Gastroesophageal sphincter (tissue), 4 donors: ENCODE measurements at regions not wholly inside any gene's neighbourhood (a gene's known extent, or its start where the extent isn't known, plus 50 kb on each side); places are given as distances from the start of the nearest gene placed in this dataset.
"Not testable (repeated sequence)": the region's sequence is repeated elsewhere in the genome, so short reads cannot be mapped to it uniquely, and the experiment has no call there.

ENCODE experiments used
- ATAC-seq: fragments of 150-250 bp; one replicate; pipeline ENCODE4 v1.9.1; 2016; ENCODE audit warnings: mild to moderate bottlenecking, moderate library complexity
- H3K27ac ChIP-seq, 4 donors: fragments of 200-600 bp; sonication (generic) in 3 of 4; 1 replicate in 3 of 4; 2 replicates in 1 of 4; pipeline ENCODE4 v1.5.1; 2016 to 2019
- H3K27me3 ChIP-seq: fragments of 200-600 bp; sonication (generic); one replicate; pipeline ENCODE4 v1.5.1; 2019
- H3K36me3 ChIP-seq, 2 donors: fragments of 200-600 bp; sonication (generic); one replicate each; pipeline ENCODE4 v1.5.1; 2019; ENCODE audit warnings: control low read depth in 1 of 2
- H3K4me1 ChIP-seq, 3 donors: fragments of 200-600 bp; sonication (generic); 1 replicate in 2 of 3; 2 replicates in 1 of 3; pipeline ENCODE4 v1.5.1; 2016 to 2019; ENCODE audit warnings: control low read depth in 2 of 3
- H3K4me3 ChIP-seq, 2 donors: fragments of 200-600 bp; sonication (generic); one replicate each; pipeline ENCODE4 v1.5.1; 2019; ENCODE audit warnings: mild to moderate bottlenecking in 1 of 2, moderate library complexity in 1 of 2
- H3K9me3 ChIP-seq, 3 donors: fragments of 200-600 bp; sonication (generic); one replicate each; pipeline ENCODE4 v1.5.1; 2017 to 2019; ENCODE audit warnings: control low read depth in 2 of 3
- CTCF ChIP-seq, 4 experiments: fragments of 200-600 bp in 2 of 4; fragments of 450-650 bp in 2 of 4; sonication (generic) in 1 of 4; IDR thresholded peaks; one replicate each; pipeline ENCODE4 v1.5.1; 2017 to 2019; ENCODE audit warnings: antibody characterized with exemption in 4 of 4, mild to moderate bottlenecking in 2 of 4, moderate library complexity in 2 of 4
- EP300 ChIP-seq: sonication (generic); formaldehyde crosslinking; IDR thresholded peaks from one replicate; pipeline ENCODE4 v1.6.1; 2017; ENCODE audit warnings: antibody characterized with exemption, mild to moderate bottlenecking
- POLR2A ChIP-seq, 2 donors: fragments of 450-650 bp; IDR thresholded peaks; one replicate each; pipeline ENCODE4 v1.6.1; 2017; ENCODE audit warnings: antibody characterized with exemption in 2 of 2, mild to moderate bottlenecking in 2 of 2, moderate library complexity in 1 of 2
- POLR2AphosphoS5 ChIP-seq: sonication (generic); formaldehyde crosslinking; IDR thresholded peaks from one replicate; pipeline ENCODE4 v1.6.1; 2017; ENCODE audit warnings: antibody characterized with exemption
- WGBS, 2 donors: methylation state at CpG; one replicate each; pipeline ENCODE4 v1.1.5; 2018; ENCODE audit warnings: low coverage in 1 of 2; 5-methylcytosine and 5-hydroxymethylcytosine counted together

GRCh38 chr11:23931443-23931842 is 565.4 kb upstream of the LUZP2 start:
- Histone ChIP-seq H3K4me1 (no peaks in the 10 kb centered on the region), H3K27ac (no peak overlapping the region), H3K36me3 (no peaks in the 10 kb centered on the region), H3K4me3 (no peak overlapping the region), H3K9me3 (peaks cover 0 to 4% (median 0%) of the 10 kb centered on the region in 3 donors), H3K27me3 (no peaks in the 10 kb centered on the region)
- no peak for ATAC-seq
- WGBS, 2 donors, result 83 to 92% methylated on average over 2 of the region's 2 CpGs
- TF ChIP-seq POLR2A (IDR thresholded peaks at IDR 0.05) (no peak), CTCF (IDR thresholded peaks at IDR 0.05) (no peak)

GRCh38 chr11:23932485-23932898 is 564.4 kb upstream of the LUZP2 start:
- ATAC-seq, result no peak
- no peak for TF ChIP-seq POLR2A (IDR thresholded peaks at IDR 0.05)
- TF ChIP-seq CTCF (IDR thresholded peaks at IDR 0.05), result no peak
- TF ChIP-seq POLR2AphosphoS5, result no peak
- no peak for TF ChIP-seq EP300
- Histone ChIP-seq H3K9me3 (peaks cover 0 to 4% (median 0%) of the 10 kb centered on the region in 3 donors), H3K27me3 (no peaks in the 10 kb centered on the region), H3K4me3 (no peak overlapping the region), H3K36me3 (no peaks in the 10 kb centered on the region), H3K4me1 (no peaks in the 10 kb centered on the region), H3K27ac (no peak overlapping the region)

GRCh38 chr11:23933721-23934120 is 563.1 kb upstream of the LUZP2 start:
- no peak for ATAC-seq
- WGBS, 2 donors, result 58 to 86% methylated on average over 1 to 9 of the region's 9 CpGs
- TF ChIP-seq POLR2AphosphoS5 (no peak), CTCF (IDR thresholded peaks at IDR 0.05) (no peak), EP300 (no peak), POLR2A (IDR thresholded peaks at IDR 0.05) (no peak)
- H3K4me1 ChIP-seq, result no peaks in the 10 kb centered on the region
- H3K27me3 ChIP-seq, result no peaks in the 10 kb centered on the region
- peaks cover 0 to 4% (median 0%) of the 10 kb centered on the region in 3 donors for H3K9me3 ChIP-seq
- no peak overlapping the region for H3K27ac ChIP-seq
- H3K4me3 ChIP-seq, result no peak overlapping the region
- no peaks in the 10 kb centered on the region for H3K36me3 ChIP-seq

GRCh38 chr11:23934671-23935270 is 562.1 kb upstream of the LUZP2 start:
- not testable (repeated sequence) for H3K36me3 ChIP-seq, H3K4me3 ChIP-seq, H3K4me1 ChIP-seq, H3K27me3 ChIP-seq, H3K27ac ChIP-seq, ATAC-seq, H3K9me3 ChIP-seq
- 100% methylated on average over 2 of the region's 27 CpGs; no CpG with 5 or more reads in 1 of the 2 donors for WGBS, 2 donors

GRCh38 chr11:23942117-23942815 is 554.6 kb upstream of the LUZP2 start:
- H3K4me3 ChIP-seq, H3K4me1 ChIP-seq, H3K27me3 ChIP-seq, H3K9me3 ChIP-seq, H3K36me3 ChIP-seq, H3K27ac ChIP-seq, ATAC-seq: not testable (repeated sequence)
- 94% methylated on average over 2 of the region's 31 CpGs; no CpG with 5 or more reads in 1 of the 2 donors for WGBS, 2 donors

GRCh38 chr11:23944923-23945322 is 551.9 kb upstream of the LUZP2 start:
- ATAC-seq, result no peak
- TF ChIP-seq EP300, result no peak
- TF ChIP-seq POLR2A (IDR thresholded peaks at IDR 0.05), result no peak
- no peak for TF ChIP-seq POLR2AphosphoS5
- no peak for TF ChIP-seq CTCF (IDR thresholded peaks at IDR 0.05)

More at GRCh38 chr11:23944923-23945322, 551.9 kb upstream of the LUZP2 start:
- no peaks in the 10 kb centered on the region for H3K27me3 ChIP-seq
- no peaks in the 10 kb centered on the region for H3K4me1 ChIP-seq
- no peaks in the 10 kb centered on the region for H3K36me3 ChIP-seq
- no peak overlapping the region for H3K27ac ChIP-seq
- H3K9me3 ChIP-seq, result no peaks in the 10 kb centered on the region
- no peak overlapping the region for H3K4me3 ChIP-seq
- 46 to 51% methylated on average over 2 of the region's 2 CpGs for WGBS, 2 donors
